HCT116 (cell line): ENCODE measurements at regions not wholly inside any gene's neighbourhood (a gene's known extent, or its start where the extent isn't known, plus 50 kb on each side); places are given as distances from the start of the nearest gene placed in this dataset.

Experiments used
- ATAC-seq: fragments of 200-7000 bp; cut with Tn5 transposase; 2 replicates; pipeline ENCODE4 v1.9.1; 2020; ENCODE audit warnings: mild to moderate bottlenecking, moderate library complexity
- BruUV-seq: library from RNA; stranded (reverse); fragments of 400-500 nt; replicated peaks from 2 replicates; lab custom pipeline; 2021; lab: Mats Ljungman, UMichigan
- CTCF ChIA-PET: fragments of 300-600 bp; sonication (Branson Sonifier 250); formaldehyde crosslinking; loops from one replicate; lab custom pipeline; 2021; ENCODE audit warnings: antibody characterized with exemption; lab: Charles Lee
- POLR2A ChIA-PET: fragments of 300-600, 350-600 bp; sonication (Branson Sonifier 250); formaldehyde crosslinking; loops from one replicate; lab custom pipeline; 2021; ENCODE audit warnings: antibody characterized with exemption; lab: Charles Lee
- RAD21 ChIA-PET, 2 experiments: fragments of 300-600 bp; sonication (Branson Sonifier 250); formaldehyde crosslinking; loops; one replicate each; lab custom pipeline; 2023; ENCODE audit warnings: low total read pairs in 2 of 2; ENCODE audit not compliant: uncharacterized antibody in 2 of 2, unreplicated experiment in 2 of 2, low non-redundant PET in 1 of 2; lab: Charles Lee
- DNase-seq: peaks from one replicate; pipeline ENCODE4 v3.0.0-alpha.2; 2010; ENCODE audit warnings: low read depth, low spot score
- H2AFZ ChIP-seq: fragments of 200-600 bp; shearing (Covaris generic), sonication (generic); 2 replicates; pipeline ENCODE4 v1.6.1; 2017; ENCODE audit warnings: low read depth, mixed run types, mixed read lengths, antibody characterized with exemption, low read length; ENCODE audit not compliant: poor library complexity, severe bottlenecking
- H3K27ac ChIP-seq: 2 replicates; pipeline ENCODE4 v1.5.1; 2012; ENCODE audit warnings: low read depth, low read length
- H3K27me3 ChIP-seq: fragments of 200-600 bp; sonication (generic); 2 replicates; pipeline ENCODE4 v1.6.1; 2016; ENCODE audit warnings: mixed run types, low read length, mixed read lengths; ENCODE audit not compliant: insufficient read depth
- H3K36me3 ChIP-seq, 2 experiments: fragments of 200-500 bp in 1 of 2; fragments of 200-600 bp in 1 of 2; sonication (Bioruptor generic) in 1 of 2; sonication (generic) in 1 of 2; 2 replicates each; pipeline versions ENCODE4 v1.5.1 to v1.6.1; 2014 to 2016; ENCODE audit warnings: low read length in 2 of 2, inconsistent platforms in 1 of 2, mixed read lengths in 1 of 2, mixed run types in 1 of 2; ENCODE audit not compliant: insufficient read depth in 2 of 2, control insufficient read depth in 1 of 2
- H3K4me1 ChIP-seq, 2 experiments: fragments of 200-600 bp in 1 of 2; sonication (generic) in 1 of 2; 2 replicates each; pipeline versions ENCODE4 v1.5.1 to v1.6.1; 2012 to 2017; ENCODE audit warnings: low read length in 2 of 2, inconsistent platforms in 1 of 2, mild to moderate bottlenecking in 1 of 2, mixed read lengths in 1 of 2, mixed run types in 1 of 2, moderate library complexity in 1 of 2; ENCODE audit not compliant: insufficient read depth in 2 of 2, control insufficient read depth in 1 of 2
- H3K4me2 ChIP-seq: fragments of 200-600 bp; sonication (generic); 2 replicates; pipeline ENCODE4 v1.6.1; 2017; ENCODE audit warnings: mixed run types, low read length, mixed read lengths
- H3K4me3 ChIP-seq, 2 experiments: fragments of 200-600 bp in 1 of 2; sonication (generic) in 1 of 2; replicated peaks in 1 of 2; 2 replicates each; pipeline ENCODE4 v1.5.1; 2011 to 2016; ENCODE audit warnings: low read length in 2 of 2, control low read depth in 1 of 2, low read depth in 1 of 2, mild to moderate bottlenecking in 1 of 2, mixed read lengths in 1 of 2, mixed run types in 1 of 2
- H3K79me2 ChIP-seq: fragments of 200-600 bp; sonication (generic); 2 replicates; pipeline ENCODE4 v1.6.1; 2017; ENCODE audit warnings: mild to moderate bottlenecking, mixed run types, low read length, moderate library complexity, mixed read lengths; ENCODE audit not compliant: insufficient read depth
- H3K9ac ChIP-seq: fragments of 200-600 bp; sonication (generic); 2 replicates; pipeline ENCODE4 v1.6.1; 2016; ENCODE audit warnings: low read length, mixed read lengths
- H3K9me2 ChIP-seq: fragments of 200-600 bp; sonication (generic), shearing (Covaris generic); 2 replicates; pipeline ENCODE4 v1.6.1; 2017; ENCODE audit warnings: mixed run types, mild to moderate bottlenecking, moderate library complexity; ENCODE audit not compliant: insufficient read depth
- H3K9me3 ChIP-seq, 2 experiments: fragments of 200-500 bp in 1 of 2; fragments of 200-600 bp in 1 of 2; sonication (Bioruptor generic) in 1 of 2; sonication (generic) in 1 of 2; 2 replicates each; pipeline ENCODE4 v1.6.1; 2014 to 2017; ENCODE audit warnings: low read length in 2 of 2, mixed read lengths in 2 of 2, inconsistent platforms in 1 of 2, low read depth in 1 of 2, mild to moderate bottlenecking in 1 of 2, mixed run types in 1 of 2, moderate library complexity in 1 of 2; ENCODE audit not compliant: control insufficient read depth in 1 of 2, insufficient read depth in 1 of 2
- H4K20me1 ChIP-seq: fragments of 200-600 bp; sonication (generic), shearing (Covaris generic); 2 replicates; pipeline ENCODE4 v1.6.1; 2017; ENCODE audit warnings: mixed run types, mild to moderate bottlenecking, moderate library complexity; ENCODE audit not compliant: insufficient read depth
- CBX3 ChIP-seq: IDR thresholded peaks from 2 replicates; pipeline ENCODE4 v1.6.1; 2012; ENCODE audit warnings: low read depth
- EGR1 ChIP-seq: IDR thresholded peaks from 2 replicates; pipeline ENCODE4 v1.6.1; 2012; ENCODE audit warnings: low read depth
- ELF1 ChIP-seq: IDR thresholded peaks from 2 replicates; pipeline ENCODE4 v1.6.1; 2012; ENCODE audit warnings: low read depth, borderline replicate concordance
- EZH2 ChIP-seq: fragments of 200-600 bp; sonication (generic); IDR thresholded peaks from 2 replicates; pipeline ENCODE4 v1.6.1; 2017; ENCODE audit warnings: antibody characterized with exemption, mixed run types
- MAX ChIP-seq: IDR thresholded peaks from 2 replicates; pipeline ENCODE4 v1.6.1; 2012
- POLR2AphosphoS5 ChIP-seq: IDR thresholded peaks from 2 replicates; pipeline ENCODE4 v1.6.1; 2011; ENCODE audit warnings: mild to moderate bottlenecking, low read depth, low read length, moderate library complexity
- RAD21 ChIP-seq: IDR thresholded peaks from 2 replicates; pipeline ENCODE4 v1.6.1; 2012; ENCODE audit warnings: low read depth, mild to moderate bottlenecking
- SIN3A ChIP-seq: IDR thresholded peaks from 2 replicates; pipeline ENCODE4 v1.6.1; 2012; ENCODE audit warnings: low read depth
- SRF ChIP-seq: IDR thresholded peaks from 2 replicates; pipeline ENCODE4 v1.6.1; 2012; ENCODE audit warnings: low read depth
- TCF7L2 ChIP-seq: IDR thresholded peaks from 2 replicates; pipeline ENCODE4 v1.7.0; 2011; ENCODE audit warnings: borderline replicate concordance, inconsistent platforms; ENCODE audit not compliant: insufficient read depth, insufficient read length; ENCODE audit errors: extremely low read depth
- YY1 ChIP-seq: IDR thresholded peaks from 2 replicates; pipeline ENCODE4 v1.6.1; 2011; ENCODE audit warnings: low read length, low read depth, moderate library complexity, mild to moderate bottlenecking; ENCODE audit not compliant: insufficient replicate concordance; ENCODE audit errors: extremely low read depth
- ZBTB33 ChIP-seq: IDR thresholded peaks from 2 replicates; pipeline ENCODE4 v1.6.1; 2011; ENCODE audit warnings: mild to moderate bottlenecking, low read length, moderate library complexity; ENCODE audit not compliant: insufficient replicate concordance; ENCODE audit errors: extremely low read depth
- ZFX ChIP-seq: fragments of 450-650 bp; IDR thresholded peaks from 2 replicates; pipeline ENCODE4 v1.6.1; 2017
- ZNF274 ChIP-seq: fragments of 200-500 bp; sonication (Bioruptor generic); IDR thresholded peaks from 2 replicates; pipeline ENCODE4 v1.6.1; 2014; ENCODE audit warnings: mild to moderate bottlenecking, low read depth, low read length, inconsistent platforms
- intact Hi-C: fragments of 100-400 bp; cut with micrococcal nuclease; formaldehyde crosslinking; loops from 2 replicates; pipeline ENCODE4 v1.10.0; 2022
- TF ChIP-seq, protein P1 (sequence below), 3 experiments: fragments of 200-600 bp in 1 of 3; sonication (generic) in 1 of 3; IDR thresholded peaks in 2 of 3; conservative IDR thresholded peaks in 1 of 3; 2 replicates each; pipeline ENCODE4 v1.5.1; 2012 to 2017; ENCODE audit warnings: low read depth in 2 of 3, low read length in 2 of 3, antibody characterized with exemption in 1 of 3, borderline replicate concordance in 1 of 3, control low read depth in 1 of 3, mild to moderate bottlenecking in 1 of 3, mixed read lengths in 1 of 3, mixed run types in 1 of 3, moderate library complexity in 1 of 3; ENCODE audit not compliant: insufficient read depth in 1 of 3

- Histone ChIP-seq H3K4me3 (no peak overlapping the region), H3K27ac (no peak overlapping the region), H3K27me3 (no peaks in the 10 kb centered on the region), H3K4me1 (no peaks in the 10 kb centered on the region), H3K9ac (no peak overlapping the region), H3K36me3 (no peaks in the 10 kb centered on the region), H3K4me2 (no peak overlapping the region), H4K20me1 (no peaks in the 10 kb centered on the region), H3K9me2 (no peaks in the 10 kb centered on the region), H2AFZ (no peak overlapping the region), H3K79me2 (no peaks in the 10 kb centered on the region), H3K9me3 (no peaks in the 10 kb centered on the region)
- CTCF ChIA-PET = no interaction called here
- POLR2A ChIA-PET = no interaction called here
- BruUV-seq = no TSS peak
- ATAC-seq (no peak), DNase-seq (no peak)
- intact Hi-C loops = no loop called here
- RAD21 ChIA-PET = no interaction called here
- TF ChIP-seq ZBTB33 (no peak), SRF (no peak), SIN3A (no peak), TCF7L2 (no peak), ELF1 (no peak), YY1 (no peak), EZH2 (no peak), CBX3 (no peak), ZNF274 (no peak), MAX (no peak), ZFX (no peak), EGR1 (no peak), POLR2AphosphoS5 (no peak), RAD21 (no peak)
- TF ChIP-seq, protein P1, sequence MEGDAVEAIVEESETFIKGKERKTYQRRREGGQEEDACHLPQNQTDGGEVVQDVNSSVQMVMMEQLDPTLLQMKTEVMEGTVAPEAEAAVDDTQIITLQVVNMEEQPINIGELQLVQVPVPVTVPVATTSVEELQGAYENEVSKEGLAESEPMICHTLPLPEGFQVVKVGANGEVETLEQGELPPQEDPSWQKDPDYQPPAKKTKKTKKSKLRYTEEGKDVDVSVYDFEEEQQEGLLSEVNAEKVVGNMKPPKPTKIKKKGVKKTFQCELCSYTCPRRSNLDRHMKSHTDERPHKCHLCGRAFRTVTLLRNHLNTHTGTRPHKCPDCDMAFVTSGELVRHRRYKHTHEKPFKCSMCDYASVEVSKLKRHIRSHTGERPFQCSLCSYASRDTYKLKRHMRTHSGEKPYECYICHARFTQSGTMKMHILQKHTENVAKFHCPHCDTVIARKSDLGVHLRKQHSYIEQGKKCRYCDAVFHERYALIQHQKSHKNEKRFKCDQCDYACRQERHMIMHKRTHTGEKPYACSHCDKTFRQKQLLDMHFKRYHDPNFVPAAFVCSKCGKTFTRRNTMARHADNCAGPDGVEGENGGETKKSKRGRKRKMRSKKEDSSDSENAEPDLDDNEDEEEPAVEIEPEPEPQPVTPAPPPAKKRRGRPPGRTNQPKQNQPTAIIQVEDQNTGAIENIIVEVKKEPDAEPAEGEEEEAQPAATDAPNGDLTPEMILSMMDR (IDR thresholded peaks at IDR 0.05 in 2 of 3, conservative IDR thresholded peaks at IDR 0.05 in 1 of 3; ENCODE audit: borderline replicate concordance in 1 of 3, insufficient read depth in 1 of 3, low read depth in 2 of 3, low read length in 2 of 3) = no peak
Observed at GRCh38 chr5:89535411-89535810, 652.4 kb upstream of the MEF2C start.
